EL (cell line): ENCODE measurements at regions not wholly inside any gene's neighbourhood (a gene's known extent, or its start where the extent isn't known, plus 50 kb on each side); places are given as distances from the start of the nearest gene placed in this dataset.
A peak's percentile ranks its signal among the peaks of the same experiment; 100 is the strongest.

Experiments
- DNase-seq: peaks from one replicate; pipeline ENCODE4 v3.0.0-alpha.2; 2016

DNA sequence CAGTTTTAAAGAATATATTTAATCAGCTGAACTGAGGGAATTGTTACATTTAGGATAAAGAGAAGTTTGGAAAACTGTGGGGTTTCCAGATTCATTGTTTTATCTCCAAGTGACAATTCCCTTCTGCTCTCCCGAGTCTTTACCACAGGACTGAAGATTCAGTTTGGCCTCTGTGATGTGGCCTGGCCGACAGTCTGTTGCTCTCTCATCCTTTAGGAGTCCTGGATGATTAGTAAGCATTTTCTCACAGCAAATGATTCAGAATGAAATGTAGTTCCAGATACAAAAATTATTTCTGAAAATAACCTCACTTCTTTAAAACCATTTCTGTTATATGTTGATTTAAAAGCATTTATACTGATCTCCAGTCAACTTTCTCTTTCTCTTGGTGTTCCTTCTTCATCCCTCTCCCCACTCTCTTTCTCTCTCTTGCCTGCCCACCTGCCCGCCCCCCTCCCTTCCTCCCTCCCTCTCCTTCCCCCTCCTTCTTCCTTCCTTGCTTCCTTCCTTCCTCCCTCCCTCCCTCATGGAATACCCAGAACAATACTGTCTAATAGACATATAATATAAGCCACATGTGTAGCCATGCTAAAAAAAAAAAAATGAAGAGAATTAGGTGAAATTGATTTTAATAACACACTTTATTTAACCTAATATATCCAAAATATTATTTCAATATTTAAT, 254.9 kb downstream of the PRL start:
- peak; percentile 52 for DNase-seq

DNA sequence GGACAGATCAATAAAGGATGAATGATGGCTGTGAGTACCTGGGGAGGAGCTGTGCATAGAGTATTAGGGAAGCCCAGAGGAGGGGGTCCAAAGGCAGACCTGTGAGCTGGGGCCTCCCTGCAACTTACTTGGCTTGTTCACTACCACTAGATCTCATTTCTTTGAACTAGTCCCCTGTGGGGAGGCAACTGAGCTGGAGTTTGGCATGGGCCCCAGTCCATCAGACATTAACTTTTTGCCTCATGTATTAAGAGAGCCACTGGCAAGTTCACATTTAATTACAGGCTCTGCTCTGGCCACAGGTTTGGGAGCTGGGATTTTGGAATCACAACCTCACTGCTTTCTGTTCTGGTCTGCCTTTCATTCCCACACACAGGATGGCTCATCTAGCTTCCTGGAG, 254.1 kb downstream of the PRL start:
- DNase-seq: no peak

DNA sequence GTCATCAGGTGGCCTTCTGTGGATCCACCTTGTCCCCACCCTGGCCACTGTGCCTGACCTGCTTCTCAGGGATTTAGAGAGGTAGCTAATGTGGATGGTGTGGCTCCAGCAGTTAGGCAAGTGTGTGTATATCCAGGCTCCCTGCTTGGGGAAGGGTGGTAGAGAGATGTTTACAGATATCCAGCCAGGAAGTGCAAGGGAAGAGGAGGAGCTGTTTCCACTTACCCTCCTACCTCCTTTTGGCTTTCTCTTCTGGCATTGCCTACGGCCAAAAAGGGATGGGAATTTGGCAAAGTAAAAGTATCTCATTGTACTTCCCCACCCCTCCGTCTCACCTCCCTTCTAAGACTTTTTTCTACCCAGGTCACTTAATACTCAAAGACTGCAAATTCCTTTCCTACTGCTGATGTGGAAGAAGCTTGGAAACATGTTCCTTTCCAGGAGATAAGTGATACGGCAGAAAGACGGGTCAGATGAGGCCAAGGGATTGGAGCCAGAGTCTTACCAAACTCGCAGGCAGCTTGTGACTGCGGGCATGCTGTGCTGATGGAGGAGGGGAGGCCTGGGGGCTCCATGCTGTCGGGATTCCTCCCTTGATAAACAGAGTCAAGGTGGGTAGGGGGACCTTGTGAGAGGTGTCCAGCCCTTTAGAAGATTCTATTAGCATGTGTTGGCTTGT, 253.4 kb downstream of the PRL start:
- no peak for DNase-seq

DNA sequence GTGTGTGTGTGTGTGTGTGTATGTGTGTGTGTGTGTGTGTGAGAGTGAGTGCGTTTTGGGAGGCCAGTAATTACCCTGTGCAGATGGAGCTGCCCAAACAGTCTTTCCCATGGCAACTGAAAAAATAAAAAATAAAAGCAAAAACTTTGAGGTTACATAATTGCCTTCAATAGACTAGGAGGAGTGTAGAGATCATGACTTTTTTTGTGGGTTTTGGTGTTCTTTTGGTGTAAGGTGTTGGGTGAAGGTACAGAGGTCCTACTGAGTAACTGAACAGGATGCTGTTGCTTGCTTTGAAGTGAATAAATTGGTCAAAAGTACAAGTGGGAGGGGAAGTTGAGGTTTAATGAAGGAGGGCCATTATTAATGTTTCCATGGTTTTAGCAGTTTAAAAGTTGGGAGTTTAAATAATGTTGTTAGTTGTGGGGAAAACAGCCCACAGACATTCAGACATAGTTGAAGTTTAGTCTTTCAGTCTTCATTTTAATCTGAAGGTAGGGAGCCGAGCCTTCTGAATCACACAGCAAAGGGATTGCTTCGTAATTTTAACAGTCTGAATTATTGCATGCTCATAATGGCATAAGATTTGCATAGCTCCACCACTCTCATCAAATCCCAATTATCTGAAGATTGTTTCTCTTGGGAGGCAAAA, 251.4 kb downstream of the PRL start:
- DNase-seq: no peak

DNA sequence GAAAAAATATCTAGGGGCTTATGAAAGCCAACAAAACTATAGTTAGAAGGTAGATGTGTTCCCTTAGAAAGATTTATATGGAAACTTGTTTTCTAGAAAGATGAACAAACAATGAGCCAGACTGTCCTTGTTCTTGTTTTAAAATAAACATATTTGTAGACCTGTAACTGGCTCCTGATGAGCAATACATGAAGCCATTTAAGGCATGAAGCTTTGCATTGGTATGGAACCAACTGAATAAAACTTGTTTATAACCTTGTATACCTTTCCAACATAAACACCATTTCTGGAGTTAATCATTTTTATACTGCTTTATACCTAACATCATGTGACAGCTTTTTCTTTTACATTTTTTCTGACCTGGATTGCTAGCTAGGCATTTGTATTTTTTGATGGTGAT, 247.8 kb downstream of the PRL start:
- DNase-seq: no peak

DNA sequence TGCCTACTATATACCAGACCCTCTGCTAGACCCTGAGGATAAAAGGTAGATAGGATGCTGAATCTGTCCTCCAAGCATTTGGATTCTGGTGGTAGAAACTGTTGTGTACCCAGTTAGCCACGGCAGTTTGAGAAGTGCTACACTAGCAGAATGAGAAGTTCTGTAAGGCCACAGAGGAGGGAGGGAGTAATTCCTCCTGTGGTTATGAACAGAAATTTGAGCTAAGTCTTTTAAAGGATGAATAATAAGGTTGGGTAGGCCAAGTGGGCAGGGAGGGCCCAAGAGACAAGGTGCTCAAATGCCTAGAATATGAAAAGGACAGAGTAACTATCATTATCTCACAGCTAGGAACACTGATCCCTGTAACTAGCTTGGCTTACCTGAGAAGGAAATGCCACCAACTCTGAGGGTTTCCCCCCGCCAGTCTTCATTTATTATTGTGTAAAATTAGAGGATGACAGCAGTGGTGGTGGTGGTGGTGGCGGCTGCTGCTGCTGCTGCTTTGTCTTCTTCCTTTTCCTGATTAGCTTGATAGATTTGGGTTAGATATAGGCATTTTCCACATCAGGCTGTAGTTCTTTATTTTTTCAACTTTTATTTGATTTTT, 243.3 kb downstream of the PRL start:
- DNase-seq: no peak

DNA sequence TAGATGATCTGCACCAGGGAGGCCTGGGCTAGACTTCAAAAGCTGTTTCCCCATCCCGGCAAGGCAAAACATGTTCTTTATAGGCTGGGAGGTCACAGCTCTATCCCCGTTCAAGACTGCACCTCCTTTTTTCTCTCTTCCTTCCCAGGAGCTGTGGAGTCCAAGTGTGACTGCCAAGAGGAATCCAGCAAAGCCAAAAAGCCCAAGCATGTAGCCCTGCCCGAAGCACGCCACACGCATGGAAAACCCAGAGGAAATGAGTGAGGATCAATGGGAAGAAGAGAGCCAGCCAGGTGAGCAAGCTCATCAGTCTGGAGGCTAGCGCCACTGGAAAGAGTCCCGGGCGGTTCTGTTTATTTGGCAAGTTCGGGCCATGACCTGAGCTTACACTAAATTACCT, 240.4 kb downstream of the PRL start:
- no peak for DNase-seq

DNA sequence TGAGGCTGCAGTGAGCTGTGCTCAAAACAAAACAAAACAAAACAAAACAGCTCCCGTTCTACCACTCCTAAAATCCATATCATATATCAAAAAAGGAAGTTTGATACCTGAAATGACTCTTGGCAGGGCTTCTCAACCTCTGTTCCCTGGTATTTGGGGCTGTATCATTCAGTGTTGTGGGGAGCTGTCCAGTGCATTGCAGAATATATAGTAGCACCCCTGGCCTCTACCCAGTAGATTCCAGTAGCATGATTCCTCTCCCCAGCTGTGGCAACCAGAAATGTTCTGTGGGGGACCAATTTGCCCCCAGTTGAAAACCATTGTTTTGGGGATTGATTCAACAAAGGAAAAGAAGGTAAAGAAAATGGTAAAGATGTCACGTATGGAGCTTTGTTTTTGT, 238.9 kb downstream of the PRL start:
- DNase-seq: peak; percentile 18

DNA sequence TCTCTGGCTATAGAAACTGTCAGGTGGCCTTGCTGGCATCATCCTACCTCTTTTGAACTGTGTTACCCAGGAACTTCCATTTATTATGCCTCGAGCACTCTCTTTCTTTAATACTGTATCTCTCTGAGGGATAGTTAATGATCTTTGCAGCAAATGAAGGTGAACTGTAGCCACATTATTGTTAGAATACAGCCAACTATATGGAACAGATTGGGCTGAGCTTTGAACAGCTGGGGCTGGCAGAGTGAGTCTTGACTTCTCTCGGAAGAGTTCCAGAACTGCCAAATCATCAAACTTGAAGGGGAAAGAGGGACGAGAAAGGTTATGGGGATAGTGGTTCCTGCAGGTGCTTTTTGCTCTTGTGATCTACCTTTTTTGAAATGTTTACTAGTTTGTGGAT, 237.7 kb downstream of the PRL start:
- no peak for DNase-seq

DNA sequence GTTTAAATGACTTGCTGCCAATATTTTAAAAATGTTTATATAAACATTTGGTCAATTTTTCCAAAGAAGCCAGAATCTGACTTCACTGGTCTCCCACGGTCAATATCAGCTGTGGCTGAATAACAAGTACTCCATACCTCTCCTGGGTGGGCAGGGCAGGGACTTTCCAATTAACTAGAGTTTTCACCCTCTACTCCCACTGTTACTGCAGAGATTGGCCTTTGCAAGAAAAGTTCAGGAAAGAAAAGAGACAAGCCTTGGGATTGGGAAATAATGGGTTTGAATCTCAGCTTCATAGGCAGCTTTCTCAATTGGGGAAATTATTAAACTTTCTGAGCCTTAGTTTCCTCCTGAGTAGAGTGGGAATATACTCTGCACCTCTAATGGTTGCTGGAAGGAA, 236.9 kb downstream of the PRL start:
- DNase-seq: no peak

DNA sequence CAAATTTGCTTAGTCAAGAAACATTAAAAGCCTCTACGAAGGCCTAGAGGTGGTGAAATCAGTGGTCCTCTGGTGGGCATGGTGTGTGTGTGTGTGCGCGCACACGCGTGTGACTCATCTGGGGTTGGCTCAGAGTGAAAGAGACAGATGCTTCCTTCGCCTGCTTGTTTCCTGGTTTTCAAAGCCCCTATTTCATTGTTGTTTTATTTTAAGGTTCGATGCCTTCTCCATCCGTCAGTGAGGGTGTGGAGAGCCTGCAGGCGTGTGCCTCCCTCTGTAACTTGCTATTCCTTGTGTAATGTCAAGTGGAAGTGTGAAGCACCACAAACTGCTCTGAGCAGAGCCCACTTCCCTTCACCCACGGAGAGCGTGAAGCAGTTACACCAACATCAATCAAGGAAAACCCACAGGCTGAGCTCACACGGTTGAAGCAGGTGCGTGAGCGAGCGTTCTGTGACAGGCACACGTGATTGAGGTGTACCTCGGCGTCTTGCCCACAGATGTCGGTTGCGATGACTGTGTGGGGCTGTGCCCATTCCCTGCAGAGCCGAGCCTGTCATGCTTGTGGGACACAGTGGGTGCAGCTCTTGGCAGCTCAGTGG, 233.9 kb downstream of the PRL start:
- DNase-seq: no peak

DNA sequence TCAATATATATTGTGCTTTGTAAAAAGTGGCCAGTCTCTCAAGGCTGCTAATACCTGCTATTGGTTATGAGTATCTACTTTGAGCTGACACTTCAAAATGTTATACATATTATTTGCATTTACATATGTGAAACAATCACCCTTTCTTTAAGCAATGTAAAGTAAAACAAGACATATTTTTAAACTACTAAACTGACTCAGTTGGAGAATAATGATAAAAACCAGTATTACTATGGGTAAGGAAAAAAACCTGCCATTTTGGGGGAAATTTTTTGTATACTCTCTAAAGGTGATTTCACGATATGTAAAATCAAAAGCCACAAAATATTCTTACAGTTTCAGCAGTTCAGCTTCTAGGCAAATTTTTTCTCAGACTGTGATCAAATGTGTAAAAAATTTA, 232.3 kb downstream of the PRL start:
- DNase-seq: no peak

DNA sequence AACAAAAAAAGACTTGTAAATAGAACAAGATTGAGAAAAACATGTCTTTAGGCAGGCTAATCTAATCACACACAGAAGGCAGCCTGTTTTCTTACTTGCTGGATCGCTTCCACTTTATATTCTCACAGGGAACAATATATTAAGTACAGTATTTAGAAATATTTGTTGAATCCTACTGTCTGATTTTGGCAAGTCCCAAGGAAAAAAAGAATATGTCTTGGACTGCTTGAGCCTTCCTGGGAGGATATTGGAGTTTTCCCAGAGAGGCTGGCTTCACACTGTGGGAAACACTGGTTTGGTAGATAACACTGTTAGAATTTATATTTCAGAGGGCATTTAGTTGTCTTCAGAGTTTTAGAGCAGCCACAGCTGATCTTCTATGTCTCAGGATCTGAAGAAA, 229.7 kb downstream of the PRL start:
- DNase-seq: no peak

DNA sequence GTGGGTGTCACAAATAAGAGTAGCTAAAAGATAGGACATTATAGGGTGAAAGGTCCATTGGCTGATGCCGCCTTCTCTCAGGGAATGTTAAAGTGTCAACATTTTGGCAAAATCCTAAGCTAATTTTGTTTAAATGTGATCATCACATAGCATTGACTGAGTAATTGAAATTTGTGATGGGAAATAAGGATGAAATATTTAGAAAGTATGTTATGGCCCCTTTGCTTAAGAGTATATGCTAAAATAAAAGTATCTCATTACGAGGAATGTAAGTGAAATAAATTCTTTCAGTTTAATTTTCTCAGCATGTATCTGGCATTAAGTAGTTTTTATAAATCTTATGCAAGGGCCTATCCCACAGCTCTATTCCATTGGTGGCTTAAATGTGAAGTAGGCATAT, 229.2 kb downstream of the PRL start:
- DNase-seq: no peak

DNA sequence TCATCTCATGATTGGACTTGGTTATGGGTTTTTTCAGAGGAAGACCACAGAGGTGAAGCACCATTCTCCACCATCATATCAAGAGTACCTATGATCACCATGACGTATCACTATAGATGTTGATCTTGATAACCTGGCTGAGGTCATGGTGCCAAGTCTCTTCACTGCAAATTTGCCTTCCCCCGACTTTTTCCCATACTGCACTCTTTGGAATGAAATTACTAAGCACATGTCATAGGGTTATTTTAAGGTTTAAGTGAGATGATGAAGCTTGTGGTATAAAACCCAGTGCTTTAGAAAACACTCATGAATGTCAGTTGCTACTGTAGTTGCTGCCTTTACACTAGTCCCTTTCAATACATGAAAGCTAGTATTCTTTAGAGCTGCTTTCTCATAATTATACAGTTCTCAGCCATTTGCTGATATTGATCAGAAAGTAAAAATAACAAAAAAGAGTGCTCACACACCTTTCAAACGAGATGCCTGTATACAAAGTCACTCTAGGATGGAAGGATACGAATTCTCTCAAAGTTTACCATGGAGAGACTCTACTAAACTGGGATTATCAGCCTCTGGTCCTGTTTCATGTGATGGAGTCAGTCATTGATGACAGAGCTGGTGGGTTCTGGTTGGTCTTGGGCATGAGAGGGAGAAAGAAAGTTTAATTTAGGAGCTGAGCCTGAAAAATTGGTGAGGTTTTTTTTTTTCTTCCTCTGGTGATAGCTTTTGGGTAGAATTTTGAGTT, 228.1 kb downstream of the PRL start:
- no peak for DNase-seq

DNA sequence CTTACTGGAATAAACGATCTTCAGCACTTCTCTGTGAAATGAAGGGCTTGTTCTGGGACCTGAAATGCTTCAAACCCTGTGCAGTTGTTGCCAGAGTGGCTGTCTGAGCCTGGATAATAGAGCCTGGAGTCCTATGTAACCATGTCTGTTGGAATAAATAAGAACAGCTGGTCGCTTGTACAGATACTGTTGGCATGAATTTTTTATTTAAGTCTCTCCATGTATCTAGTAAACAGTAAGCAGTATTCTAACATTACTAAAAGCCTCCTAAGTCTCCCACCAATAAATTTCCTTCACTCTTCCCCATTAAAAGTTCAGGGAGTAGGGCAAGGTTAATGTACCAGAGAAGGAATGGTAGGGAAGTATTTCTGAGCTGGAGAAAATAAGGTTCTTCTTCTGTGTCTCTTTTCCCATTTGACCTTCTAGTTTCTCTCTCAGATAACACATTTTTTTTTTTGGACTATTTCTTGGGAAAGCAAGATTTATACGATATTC, 227.5 kb downstream of the PRL start:
- DNase-seq: no peak

DNA sequence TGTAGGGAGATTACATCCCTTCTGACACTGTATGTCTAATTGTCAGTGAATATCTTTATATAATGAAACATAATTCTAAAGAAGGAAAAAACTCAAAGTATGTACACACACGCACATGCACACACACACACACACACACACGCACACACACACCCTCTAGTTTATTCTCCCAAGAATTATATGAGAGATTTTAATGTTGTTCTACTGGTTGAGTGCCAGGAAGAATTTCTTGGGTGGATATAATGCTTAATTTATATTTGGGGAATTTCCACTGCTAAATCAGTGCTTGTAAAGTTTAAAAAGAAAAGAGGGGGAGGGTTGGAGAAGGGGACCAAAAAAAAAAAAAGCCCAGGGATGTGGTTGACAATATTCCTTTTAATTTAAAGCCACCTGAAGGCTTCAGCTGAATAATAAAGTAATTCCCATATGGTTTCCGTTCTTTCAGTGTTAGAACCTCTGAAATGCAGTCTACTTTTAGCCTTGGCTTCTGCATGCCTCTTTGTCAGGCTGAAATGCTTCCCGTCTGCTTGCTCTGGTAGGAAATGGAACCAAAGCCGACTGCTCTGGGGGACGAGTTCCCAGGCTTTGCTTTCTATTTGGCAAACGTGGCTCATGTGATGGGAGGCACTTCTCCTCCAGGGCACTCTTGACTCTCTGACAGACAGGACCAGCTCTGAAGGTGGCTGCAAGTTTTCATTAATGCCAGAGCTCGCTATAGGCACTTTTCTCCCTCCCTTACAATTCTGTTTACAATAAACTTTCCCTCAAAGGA, 225.4 kb downstream of the PRL start:
- peak; percentile 63 for DNase-seq

DNA sequence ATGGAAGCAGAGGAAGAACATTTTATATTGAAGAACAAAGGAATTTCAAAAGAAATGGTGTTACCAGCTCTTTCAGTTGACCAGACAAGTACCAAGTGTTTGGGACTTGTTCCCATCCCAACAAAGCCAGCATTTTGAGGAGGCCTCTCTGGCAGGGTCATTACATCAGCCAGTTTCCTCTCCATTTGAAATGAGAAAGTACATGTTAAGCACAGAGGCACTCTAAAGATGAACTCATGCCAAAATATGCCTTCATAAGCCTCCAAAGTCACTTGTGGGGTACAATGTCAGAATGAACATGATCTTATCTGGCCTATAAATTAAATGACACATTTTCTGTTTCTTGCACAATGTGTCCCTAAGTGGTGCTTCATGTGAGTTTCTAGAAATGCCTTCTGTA, 223.9 kb downstream of the PRL start:
- DNase-seq: peak; percentile 26

DNA sequence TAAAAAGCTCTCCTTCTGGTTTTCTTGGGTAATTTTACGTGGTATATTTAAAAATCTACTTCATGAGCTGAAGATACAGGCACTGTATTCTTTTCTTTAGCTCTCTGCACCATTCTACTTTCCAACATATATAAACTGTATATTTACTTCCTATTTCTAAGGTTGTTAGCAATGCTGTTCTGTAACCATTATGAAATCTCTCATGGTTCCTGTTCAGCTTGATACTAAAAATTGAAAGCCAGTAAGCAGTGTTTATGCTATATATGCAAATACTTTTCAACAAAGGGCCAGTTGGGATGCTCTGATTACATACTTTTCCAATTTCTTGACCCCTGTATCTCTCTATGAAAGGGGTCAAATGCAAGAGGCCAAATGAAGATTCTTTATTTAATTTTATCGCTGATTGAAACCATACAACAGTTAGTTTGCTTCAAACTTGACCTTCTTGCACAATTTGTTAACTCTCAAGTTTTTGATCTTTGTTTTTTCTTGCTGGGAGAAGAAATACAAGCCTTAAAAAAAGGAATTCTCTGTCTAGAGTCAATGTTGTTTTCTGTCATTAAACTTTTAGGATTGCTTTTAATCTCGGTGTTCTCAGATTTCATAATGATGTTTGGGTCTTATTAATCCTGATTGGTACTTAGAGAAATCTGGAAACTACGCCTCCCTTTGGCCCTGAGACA, 223.2 kb downstream of the PRL start:
- DNase-seq: no peak

DNA sequence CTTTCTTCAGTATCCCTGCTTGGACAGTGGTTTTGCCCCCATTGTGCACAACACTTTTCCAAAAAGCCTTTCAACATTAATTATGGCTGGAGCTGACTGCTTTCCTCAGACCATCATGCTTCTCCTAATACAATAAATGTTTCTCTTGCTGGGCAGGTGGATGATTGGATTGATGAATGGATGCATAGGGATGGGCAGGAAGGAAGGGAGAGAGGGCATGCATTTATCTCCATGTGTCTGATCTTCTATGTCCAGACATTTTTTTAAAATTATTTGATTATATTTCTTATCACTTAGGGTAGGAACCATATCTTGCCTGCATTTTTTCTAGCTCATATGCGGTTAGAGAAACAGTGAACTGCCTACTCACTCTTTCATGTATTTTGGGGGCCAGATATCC, 218.5 kb downstream of the PRL start:
- DNase-seq: no peak
